ENCODE measurements at regions not wholly inside any gene's neighbourhood (a gene's known extent, or its start where the extent isn't known, plus 50 kb on each side); places are given as distances from the start of the nearest gene placed in this dataset.

GRCh38 chr2:153811516-153811915, 60.2 kb upstream of the GALNT13 start:
- DNase-seq (ENCODE audit: low read depth) = no peak

GRCh38 chr2:153812632-153813031, 59.1 kb upstream of the GALNT13 start:
- DNase-seq (ENCODE audit: low read depth) = no peak

DNA sequence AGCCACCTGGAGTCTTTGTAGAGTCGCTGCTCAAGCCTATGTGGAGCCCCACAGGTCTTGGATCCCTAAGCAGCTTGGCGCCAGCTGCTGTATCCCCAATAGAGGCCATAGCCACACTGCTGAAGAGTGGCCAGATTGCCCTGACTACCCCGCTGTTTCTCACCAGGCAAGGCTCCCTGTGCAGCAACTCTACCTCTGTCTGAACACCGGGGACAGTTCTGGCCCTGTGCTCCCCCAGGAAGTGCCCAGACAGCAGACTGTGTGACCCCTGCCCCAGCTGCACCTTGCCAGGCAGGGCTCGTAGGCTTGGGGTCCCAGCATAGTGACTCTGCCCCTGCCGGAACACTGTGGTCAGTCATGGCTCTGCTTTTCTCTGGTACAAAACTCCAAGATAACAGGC, 53.5 kb upstream of the GALNT13 start:
- no peak for DNase-seq (ENCODE audit: low read depth)

DNA sequence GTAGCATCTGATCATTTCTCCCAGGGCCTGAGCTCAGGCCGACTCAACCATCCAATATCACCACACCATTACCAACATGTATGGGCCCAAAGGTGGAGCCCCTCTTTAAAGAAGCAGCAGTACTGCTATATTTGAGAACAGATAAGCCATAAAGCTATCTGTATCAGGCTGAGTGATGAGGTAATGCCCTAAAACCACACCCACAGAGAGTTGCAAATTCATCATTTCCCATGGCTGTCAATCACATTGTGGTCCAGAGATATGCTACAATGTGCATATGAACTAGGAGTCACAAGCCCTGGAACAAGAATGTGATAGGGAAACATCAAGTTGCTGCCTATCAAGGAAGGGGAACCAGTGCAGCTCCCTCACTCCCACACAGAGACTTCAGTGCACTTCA, 52.6 kb upstream of the GALNT13 start:
- DNase-seq (ENCODE audit: low read depth) = no peak

DNA sequence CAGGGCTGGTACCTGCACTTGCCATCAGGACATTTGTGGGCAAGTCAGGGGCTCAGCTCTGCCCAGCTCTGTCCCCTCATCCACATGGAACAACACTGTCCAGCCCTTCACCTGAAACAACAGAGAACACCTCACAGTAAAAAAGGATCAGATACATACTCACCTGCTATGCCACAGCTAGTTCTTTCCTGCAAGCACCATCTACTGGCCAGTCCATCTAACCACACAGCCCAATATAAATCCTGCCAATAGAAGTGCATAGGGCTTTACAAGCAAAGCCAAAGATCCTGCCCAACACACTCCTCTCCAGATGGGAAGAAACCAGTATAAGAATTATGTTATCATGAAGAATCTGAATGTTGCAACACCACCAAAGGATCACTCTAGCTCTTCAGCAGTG, 52.2 kb upstream of the GALNT13 start:
- no peak for DNase-seq (ENCODE audit: low read depth)
